ENCODE measurements at regions not wholly inside any gene's neighbourhood (a gene's known extent, or its start where the extent isn't known, plus 50 kb on each side); places are given as distances from the start of the nearest gene placed in this dataset.

DNA sequence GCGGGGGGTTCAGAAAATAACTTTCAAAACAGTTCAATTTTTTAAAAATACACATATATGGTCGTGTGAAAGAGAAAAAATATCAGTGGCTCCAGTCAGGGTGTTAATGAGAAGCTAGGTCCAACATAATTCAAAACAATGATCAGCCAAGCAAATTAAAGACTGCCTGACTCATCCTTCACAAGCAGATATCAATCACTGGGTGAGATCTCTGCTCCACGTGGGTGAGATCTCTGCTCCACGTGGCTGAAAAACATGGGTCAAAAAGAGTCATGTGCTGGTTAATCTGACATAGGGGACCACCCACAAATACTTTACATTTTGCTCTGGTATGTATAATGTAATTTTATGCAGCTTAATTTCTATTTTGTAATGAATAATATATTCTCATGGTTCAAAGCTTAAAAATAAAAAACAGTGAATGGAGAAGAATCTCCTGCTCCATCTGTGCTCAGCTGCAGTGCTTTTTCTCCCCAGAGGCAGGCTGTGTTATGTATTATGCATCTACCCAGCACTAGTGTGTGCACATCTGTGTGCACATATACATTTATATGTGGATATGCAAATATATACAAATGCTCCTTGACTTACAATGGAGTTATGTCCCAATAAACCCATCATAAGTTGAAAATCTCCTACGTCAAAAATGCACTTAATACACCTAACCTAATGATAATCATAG is 93.1 kb upstream of the S1PR3 start (continued):
- TF ChIP-seq, protein P1, sequence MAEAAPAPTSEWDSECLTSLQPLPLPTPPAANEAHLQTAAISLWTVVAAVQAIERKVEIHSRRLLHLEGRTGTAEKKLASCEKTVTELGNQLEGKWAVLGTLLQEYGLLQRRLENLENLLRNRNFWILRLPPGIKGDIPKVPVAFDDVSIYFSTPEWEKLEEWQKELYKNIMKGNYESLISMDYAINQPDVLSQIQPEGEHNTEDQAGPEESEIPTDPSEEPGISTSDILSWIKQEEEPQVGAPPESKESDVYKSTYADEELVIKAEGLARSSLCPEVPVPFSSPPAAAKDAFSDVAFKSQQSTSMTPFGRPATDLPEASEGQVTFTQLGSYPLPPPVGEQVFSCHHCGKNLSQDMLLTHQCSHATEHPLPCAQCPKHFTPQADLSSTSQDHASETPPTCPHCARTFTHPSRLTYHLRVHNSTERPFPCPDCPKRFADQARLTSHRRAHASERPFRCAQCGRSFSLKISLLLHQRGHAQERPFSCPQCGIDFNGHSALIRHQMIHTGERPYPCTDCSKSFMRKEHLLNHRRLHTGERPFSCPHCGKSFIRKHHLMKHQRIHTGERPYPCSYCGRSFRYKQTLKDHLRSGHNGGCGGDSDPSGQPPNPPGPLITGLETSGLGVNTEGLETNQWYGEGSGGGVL (tag by site-specific recombination; IDR thresholded peaks at IDR 0.05) = no peak
- TF ChIP-seq ZNF530 (tag by site-specific recombination; IDR thresholded peaks at IDR 0.05; ENCODE audit: low read depth) (no peak), ZNF701 (tag by site-specific recombination; IDR thresholded peaks at IDR 0.05) (no peak), ZNF600 (tag by site-specific recombination; IDR thresholded peaks at IDR 0.05) (no peak), ZNF350 (tag by site-specific recombination; IDR thresholded peaks at IDR 0.05) (no peak)

DNA sequence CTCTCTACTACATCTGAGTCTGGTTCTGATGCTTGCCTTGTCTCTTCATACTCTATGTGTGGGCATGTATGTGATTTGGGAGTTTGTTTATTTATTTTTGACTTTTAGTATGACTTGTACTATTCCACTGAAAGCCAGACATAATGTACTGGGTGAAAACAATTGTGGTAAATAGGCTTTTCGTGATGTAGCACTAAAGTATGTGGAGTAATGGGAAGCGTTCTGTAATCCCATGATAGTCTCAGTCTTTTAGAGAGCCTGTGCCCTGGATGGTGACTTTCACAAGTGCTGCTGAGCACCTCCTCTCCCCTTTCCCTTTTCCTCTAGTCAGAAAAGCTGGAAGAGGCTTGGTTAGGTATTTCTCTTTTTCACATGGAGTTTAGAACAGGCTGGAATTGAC is 85.8 kb upstream of the S1PR3 start:
- Histone ChIP-seq H3K9me3 (ENCODE audit: control insufficient read depth, insufficient read depth, low read depth, low read length) (no peaks in the 10 kb centered on the region), H3K36me3 (ENCODE audit: control insufficient read depth in 2 of 2, insufficient read depth in 1 of 2, low read length in 2 of 2) (no peaks in the 10 kb centered on the region), H3K4me1 (ENCODE audit: control insufficient read depth, insufficient read depth, low read length) (no peaks in the 10 kb centered on the region), H3K27ac (ENCODE audit: extremely low read depth, low read depth, low read length) (no peak overlapping the region), H3K4me3 (ENCODE audit: low read depth, low read length) (no peak overlapping the region)
- CTCF ChIA-PET = no interaction called here
- POLR2A ChIA-PET = no interaction called here
- no peak for TF ChIP-seq ZBTB8A (tag by site-specific recombination; IDR thresholded peaks at IDR 0.05)
- no peak for TF ChIP-seq ZNF561 (tag by site-specific recombination; IDR thresholded peaks at IDR 0.05; ENCODE audit: borderline replicate concordance)
- no peak for TF ChIP-seq ZNF660 (tag by site-specific recombination; IDR thresholded peaks at IDR 0.05)
- no peak for TF ChIP-seq YY2 (tag by site-specific recombination; IDR thresholded peaks at IDR 0.05)
- TF ChIP-seq ZIC2 (tag by site-specific recombination; IDR thresholded peaks at IDR 0.05) = no peak
- no peak for TF ChIP-seq ZNF560 (tag by site-specific recombination; IDR thresholded peaks at IDR 0.05; ENCODE audit: borderline replicate concordance)

DNA sequence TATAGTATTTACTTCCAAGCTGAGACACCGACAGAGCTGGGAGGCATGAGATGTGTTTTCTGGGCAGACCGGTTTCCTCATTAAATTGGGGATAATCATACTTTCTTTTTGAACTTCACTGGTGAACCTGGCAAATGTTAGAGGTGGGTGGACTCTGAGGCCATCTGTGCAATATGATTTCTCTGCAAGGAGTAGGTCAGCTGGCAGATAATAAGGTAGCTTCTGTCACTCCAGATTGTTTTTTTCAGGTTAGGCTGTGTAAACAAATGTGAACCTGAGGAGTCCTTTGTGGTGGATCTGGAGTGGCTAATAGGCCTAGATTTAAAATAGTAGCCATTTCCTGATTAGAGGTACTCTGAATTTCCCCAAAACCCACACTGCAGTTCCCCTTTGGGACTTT is 75.4 kb upstream of the S1PR3 start:
- H3K36me3 ChIP-seq (ENCODE audit: control insufficient read depth in 2 of 2, insufficient read depth in 1 of 2, low read length in 2 of 2) = no peaks in the 10 kb centered on the region
- ChIA-PET POLR2A (no interaction called here), CTCF (no interaction called here)
- no peaks in the 10 kb centered on the region for H3K9me3 ChIP-seq (ENCODE audit: control insufficient read depth, insufficient read depth, low read depth, low read length)
- H3K27ac ChIP-seq (ENCODE audit: extremely low read depth, low read depth, low read length) = no peak overlapping the region
- no peak overlapping the region for H3K4me3 ChIP-seq (ENCODE audit: low read depth, low read length)
- H3K4me1 ChIP-seq (ENCODE audit: control insufficient read depth, insufficient read depth, low read length) = no peaks in the 10 kb centered on the region
- TF ChIP-seq ZNF561 (tag by site-specific recombination; IDR thresholded peaks at IDR 0.05; ENCODE audit: borderline replicate concordance) = no peak
- TF ChIP-seq, protein P2, sequence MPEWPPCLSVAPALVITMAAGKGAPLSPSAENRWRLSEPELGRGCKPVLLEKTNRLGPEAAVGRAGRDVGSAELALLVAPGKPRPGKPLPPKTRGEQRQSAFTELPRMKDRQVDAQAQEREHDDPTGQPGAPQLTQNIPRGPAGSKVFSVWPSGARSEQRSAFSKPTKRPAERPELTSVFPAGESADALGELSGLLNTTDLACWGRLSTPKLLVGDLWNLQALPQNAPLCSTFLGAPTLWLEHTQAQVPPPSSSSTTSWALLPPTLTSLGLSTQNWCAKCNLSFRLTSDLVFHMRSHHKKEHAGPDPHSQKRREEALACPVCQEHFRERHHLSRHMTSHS (tag by site-specific recombination; IDR thresholded peaks at IDR 0.05) = no peak
- TF ChIP-seq, protein P3, sequence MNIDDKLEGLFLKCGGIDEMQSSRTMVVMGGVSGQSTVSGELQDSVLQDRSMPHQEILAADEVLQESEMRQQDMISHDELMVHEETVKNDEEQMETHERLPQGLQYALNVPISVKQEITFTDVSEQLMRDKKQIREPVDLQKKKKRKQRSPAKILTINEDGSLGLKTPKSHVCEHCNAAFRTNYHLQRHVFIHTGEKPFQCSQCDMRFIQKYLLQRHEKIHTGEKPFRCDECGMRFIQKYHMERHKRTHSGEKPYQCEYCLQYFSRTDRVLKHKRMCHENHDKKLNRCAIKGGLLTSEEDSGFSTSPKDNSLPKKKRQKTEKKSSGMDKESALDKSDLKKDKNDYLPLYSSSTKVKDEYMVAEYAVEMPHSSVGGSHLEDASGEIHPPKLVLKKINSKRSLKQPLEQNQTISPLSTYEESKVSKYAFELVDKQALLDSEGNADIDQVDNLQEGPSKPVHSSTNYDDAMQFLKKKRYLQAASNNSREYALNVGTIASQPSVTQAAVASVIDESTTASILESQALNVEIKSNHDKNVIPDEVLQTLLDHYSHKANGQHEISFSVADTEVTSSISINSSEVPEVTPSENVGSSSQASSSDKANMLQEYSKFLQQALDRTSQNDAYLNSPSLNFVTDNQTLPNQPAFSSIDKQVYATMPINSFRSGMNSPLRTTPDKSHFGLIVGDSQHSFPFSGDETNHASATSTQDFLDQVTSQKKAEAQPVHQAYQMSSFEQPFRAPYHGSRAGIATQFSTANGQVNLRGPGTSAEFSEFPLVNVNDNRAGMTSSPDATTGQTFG (tag by site-specific recombination; IDR thresholded peaks at IDR 0.05; ENCODE audit: borderline replicate concordance) = no peak
- TF ChIP-seq ZNF112 (tag by site-specific recombination; IDR thresholded peaks at IDR 0.05) = no peak
- TF ChIP-seq ZNF596 (tag by site-specific recombination; IDR thresholded peaks at IDR 0.05) = no peak
- TF ChIP-seq ZNF132 (tag by site-specific recombination; IDR thresholded peaks at IDR 0.05; ENCODE audit: borderline replicate concordance) = no peak
- no peak for TF ChIP-seq RBAK (tag by site-specific recombination; IDR thresholded peaks at IDR 0.05)
- TF ChIP-seq YY2 (tag by site-specific recombination; IDR thresholded peaks at IDR 0.05) = no peak
- TF ChIP-seq ZNF140 (tag by site-specific recombination; IDR thresholded peaks at IDR 0.05) = no peak
- TF ChIP-seq ZNF23 (tag by site-specific recombination; IDR thresholded peaks at IDR 0.05; ENCODE audit: borderline replicate concordance) = no peak
- TF ChIP-seq ZNF184 (tag by site-specific recombination; IDR thresholded peaks at IDR 0.05) = no peak
- TF ChIP-seq, protein P4, sequence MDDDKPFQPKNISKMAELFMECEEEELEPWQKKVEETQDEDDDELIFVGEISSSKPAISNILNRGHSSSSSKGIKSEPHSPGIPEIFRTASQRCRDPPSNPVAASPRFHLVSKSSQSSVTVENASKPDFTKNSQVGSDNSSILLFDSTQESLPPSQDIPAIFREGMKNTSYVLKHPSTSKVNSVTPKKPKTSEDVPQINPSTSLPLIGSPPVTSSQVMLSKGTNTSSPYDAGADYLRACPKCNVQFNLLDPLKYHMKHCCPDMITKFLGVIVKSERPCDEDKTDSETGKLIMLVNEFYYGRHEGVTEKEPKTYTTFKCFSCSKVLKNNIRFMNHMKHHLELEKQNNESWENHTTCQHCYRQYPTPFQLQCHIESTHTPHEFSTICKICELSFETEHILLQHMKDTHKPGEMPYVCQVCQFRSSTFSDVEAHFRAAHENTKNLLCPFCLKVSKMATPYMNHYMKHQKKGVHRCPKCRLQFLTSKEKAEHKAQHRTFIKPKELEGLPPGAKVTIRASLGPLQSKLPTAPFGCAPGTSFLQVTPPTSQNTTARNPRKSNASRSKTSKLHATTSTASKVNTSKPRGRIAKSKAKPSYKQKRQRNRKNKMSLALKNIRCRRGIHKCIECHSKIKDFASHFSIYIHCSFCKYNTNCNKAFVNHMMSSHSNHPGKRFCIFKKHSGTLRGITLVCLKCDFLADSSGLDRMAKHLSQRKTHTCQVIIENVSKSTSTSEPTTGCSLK (tag by site-specific recombination; IDR thresholded peaks at IDR 0.05) = no peak
